HG03378 (cell line): ENCODE measurements at regions not wholly inside any gene's neighbourhood (a gene's known extent, or its start where the extent isn't known, plus 50 kb on each side); places are given as distances from the start of the nearest gene placed in this dataset.
"Not testable (repeated sequence)": the region's sequence is repeated elsewhere in the genome, so short reads cannot be mapped to it uniquely, and the experiment has no call there.

Experiments used
- ATAC-seq: cut with Tn5 transposase; IDR thresholded peaks from one replicate; pipeline ENCODE4 v1.9.1; 2021; ENCODE audit warnings: mild to moderate bottlenecking, moderate library complexity; ENCODE audit not compliant: unreplicated experiment

DNA sequence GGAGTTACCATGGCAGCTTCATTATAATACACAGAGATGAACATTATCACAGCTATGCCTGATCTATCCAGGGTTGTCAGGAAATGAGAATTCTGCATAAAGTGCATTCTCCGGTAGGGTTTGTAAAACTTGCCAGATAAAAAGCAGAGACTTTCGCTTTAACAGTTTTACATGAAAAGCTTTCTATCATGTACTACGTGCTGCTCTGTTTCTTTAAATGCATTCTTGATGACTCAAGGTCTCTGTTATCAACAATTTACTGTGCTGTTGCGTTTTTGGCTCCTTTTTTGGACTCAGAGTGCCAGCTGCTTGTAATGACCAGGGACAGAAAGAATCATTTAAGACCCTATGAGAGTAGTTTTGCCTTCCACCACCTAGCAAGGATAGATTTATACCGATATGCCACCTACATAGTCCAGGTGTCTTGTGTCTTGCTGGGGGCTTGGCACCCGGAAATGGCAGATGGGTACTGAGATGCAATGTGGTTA is 371.2 kb downstream of the BTG1 start:
- no peak for ATAC-seq

DNA sequence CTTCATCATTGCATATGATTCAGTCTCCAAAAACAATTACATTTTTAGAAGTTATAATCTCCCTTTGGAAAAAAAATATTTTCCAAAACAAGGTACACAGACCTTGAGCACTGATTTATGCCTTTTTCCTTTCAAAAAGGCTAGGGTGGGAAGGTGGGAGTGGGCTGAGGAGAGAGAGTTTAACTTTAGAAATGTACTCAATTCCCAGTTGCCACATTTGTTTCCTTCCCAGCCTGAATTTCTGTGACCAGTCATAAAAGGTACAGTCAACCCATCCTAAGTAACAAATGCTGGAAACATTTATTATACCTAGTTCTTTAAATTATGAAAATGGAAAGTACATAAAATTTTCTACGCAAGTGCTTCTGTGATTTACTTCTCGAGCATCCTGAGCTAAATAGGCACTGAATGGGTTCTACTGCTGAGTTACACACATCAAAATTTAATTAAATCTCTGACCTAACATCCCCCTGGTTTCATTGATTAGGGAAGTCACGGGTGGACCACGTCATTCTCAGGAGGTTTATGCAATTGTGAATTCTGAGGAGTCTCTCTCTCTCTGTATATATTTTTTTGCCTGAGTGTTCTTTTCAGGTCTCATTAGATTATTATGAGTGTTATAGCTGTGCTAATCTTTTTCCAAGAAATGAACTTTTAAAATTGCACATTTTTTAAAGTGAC is 371.8 kb downstream of the BTG1 start:
- ATAC-seq, result no peak

DNA sequence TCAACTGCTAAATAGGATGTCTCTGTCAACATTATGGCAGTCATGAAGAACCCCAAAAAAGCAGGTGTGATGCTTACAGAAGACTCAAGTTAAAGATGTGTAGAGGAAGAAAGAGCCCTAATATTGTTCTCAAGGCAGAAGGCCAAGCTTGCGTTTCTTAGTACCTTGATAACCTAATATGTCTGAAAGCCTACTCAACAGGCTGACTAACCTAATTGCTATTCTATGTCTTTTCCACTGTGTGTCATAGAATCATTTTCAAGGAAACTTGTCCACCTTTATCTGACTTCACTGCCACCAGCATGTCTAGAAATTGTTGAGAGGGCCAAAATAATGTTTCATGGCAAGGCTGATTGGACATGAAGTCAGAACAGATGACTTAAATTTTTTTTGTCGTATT is 373.2 kb downstream of the BTG1 start:
- ATAC-seq, result no peak

DNA sequence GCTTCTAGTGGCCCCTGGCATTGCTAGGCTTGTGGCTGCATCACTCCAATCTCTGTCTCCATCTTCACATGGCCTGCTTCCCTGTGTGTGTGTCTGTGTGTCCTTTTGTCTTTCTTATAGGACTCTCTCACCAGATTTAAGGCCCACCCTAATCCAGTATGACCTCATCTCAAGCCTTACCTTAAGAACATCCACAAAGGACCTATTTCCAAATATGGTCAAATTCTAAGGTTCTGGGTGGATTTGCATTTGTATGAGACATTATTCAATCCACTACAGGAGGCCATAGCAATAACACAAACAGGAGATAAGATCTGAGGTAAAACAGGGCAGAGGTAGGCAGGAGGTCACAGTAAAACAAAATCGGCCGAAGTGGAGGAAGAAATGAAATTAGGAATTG is 375.9 kb downstream of the BTG1 start:
- no peak for ATAC-seq

DNA sequence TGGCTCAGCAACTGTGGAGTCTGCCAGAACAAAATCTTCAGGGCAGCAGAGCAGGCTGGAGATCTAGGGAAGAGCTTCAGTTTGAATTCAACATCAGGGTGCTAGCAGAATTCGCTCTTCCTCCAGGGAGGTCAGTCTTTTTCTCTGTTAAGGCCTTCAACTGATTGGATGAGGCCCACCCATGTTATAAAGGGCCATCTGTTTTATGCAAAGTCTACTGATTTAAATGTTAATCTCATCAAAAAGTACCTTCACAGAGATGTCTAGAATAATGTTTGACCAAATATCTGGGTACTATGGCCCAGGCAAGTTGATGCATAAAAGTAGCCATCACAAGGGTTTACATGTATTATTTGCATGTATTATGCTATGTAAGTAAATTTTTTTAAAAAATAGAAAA is 378.4 kb downstream of the BTG1 start:
- ATAC-seq, result no peak

DNA sequence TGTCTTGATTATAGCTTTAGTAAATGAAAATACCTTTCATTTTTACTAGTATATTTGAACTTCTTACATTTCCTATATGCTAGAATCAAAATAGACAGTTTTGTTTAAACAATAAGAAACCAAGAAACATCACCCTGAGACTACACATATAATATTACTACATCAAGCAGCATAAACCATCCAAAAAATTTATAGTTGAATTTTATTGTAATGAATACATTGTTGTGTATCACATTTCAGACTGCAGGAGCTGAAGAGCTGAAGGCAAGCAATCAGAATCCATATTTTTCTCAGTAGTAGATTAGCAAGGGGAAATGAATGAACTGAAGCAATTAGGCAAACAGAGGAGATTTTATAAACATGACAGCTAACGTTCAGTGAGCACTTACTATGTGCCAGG is 379.2 kb downstream of the BTG1 start:
- ATAC-seq, result no peak

DNA sequence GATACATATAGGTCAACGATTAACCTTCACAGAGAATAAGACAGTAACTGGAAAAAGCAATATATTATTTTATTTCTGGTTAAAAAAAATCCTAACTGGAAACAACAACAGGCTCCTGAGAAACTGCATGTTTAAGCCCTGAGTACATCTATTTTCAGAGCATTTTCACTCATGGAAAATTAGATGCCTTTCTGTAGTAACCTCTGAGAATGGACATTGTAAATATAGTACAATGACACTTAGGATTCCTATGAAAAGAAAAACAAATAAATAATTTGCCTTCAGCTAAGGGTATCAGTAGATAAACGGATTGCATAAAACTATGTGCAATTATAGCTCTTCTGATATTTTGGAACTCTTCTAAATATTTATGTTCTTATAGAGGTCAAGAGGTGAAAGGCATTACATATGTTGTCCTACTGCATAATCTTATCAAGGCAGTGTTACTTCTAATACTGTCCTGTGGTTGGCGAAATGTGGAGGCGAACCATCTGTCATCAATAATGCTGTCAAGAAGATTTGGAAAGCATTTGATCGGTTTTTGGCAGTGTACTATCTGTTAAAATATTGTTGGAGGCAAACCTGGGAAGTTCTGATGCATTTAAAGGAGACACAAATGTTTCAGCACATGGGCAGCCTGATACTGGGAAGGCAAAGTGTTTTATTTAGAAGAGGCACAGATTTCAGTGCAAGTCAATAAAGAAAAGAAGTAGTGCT is 381.8 kb downstream of the BTG1 start:
- ATAC-seq, result no peak

DNA sequence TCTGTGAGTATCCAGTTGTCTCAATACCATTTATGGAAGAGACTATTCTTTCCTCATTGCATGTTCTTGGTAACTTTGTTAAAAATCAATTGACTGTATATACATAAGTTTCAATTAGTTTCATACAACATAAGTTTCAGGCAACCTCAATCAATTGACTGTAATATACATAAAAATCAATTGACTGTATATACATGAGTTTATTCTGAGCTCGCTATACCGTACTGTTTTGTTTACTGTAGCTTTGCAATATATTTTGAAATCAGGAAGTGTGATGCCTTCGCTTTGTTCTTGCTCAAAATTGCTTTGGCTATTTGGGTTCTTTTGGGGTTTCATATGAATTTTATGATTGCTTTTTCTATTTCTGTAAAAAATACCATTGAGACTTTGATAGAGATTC is 392.0 kb downstream of the BTG1 start:
- ATAC-seq, result no peak

DNA sequence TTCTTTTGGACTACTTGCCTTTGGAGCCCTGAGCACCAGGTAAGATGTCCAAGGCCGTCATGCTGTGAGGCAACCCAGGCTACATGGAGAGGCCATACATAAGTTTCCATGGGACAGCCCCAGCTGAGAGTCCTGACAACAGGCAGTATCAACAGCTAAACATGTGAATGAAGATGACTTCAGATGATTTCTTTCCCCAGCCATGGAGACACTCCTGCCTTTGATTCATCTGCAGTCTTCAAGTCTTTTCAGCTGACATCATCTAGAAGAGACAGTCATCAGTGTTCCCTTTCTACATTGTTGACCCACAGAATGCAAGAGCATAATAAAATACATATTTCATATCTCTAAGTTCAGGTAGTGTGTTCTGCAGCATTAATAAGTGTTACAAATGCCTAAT is 398.7 kb downstream of the BTG1 start:
- no peak for ATAC-seq

DNA sequence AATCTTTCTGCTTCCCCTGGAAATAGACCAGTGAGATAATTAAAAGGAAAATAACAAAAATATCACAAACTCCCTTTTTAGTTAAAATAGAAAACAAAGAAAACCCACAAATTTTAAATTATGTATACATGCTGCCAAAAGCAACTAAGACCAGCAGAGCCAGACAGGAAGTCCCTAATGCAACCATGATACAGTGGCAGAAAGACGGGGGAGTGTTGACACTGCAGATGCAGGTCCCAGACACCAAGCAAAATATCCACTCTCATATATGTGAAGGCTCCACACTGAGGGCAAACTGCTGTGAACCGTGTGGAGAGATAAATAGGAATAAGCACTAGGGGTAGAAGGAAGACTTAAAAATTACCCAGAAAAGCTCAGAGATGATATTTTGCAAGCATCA is 401.0 kb downstream of the BTG1 start:
- ATAC-seq, result no peak

DNA sequence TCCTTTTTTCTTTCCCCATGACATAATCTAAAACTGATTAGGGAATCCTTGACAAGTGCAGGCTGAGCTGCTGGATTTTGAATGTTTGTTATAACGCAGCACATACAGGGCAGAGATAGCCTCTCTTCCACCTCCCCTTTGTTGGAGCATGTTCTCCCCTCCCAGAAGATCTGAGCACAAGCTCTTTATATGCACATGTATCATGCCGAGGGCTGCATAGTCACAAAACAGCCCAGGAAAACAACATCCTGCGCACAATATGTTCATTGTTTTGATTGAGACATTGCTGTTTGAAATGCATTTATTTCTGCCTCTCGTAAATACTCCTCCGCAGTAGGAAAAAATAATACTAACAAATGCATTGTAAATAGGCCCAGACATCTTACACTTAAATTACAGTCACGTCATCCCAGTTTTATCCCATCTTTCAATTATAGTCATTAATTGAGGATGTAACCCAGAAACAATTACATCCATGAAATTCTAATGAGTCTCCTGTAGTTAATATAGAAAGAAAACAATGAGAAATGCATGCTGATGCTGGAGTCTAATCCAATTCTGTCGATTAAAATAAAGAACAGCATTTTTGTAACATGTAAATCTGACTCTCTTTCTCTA is 401.8 kb downstream of the BTG1 start:
- no peak for ATAC-seq

DNA sequence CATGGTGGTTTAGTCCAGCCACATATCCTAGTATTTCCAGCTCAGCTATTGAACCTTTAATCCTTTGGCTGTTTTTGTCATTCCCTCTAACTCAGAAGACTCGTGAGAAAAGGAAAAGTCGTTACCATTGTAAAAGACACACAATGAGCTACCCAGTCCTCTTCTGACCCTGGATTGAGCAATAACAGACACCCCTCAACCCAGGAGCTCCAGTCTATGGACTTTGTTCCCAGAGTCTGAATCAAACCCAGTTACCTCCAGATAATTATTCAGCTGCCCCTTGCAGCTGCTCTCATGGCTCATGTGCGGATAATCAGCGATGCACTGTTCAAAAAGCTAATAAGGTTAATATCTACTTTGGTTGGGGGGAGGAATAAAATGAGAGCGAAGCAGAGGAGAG is 402.4 kb downstream of the BTG1 start:
- no peak for ATAC-seq

DNA sequence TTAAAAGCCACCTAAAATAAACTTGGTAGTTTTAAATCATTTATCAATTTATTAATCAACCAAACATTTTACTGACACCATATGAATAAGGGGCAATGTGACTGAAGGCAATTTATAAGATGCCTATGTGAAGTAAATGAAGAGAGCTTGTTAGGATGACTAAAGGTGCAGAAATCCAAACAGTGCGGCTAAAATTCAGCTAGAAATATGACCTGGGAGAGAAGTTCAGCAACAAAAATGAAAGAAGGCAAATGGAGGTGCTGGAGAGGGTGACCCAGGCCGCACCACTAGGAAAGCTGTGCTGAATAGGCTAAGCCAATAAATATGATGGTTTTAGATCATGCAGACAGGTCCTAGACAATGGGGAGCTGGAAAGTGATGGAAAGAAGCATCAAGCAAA is 403.7 kb downstream of the BTG1 start:
- ATAC-seq, result no peak

DNA sequence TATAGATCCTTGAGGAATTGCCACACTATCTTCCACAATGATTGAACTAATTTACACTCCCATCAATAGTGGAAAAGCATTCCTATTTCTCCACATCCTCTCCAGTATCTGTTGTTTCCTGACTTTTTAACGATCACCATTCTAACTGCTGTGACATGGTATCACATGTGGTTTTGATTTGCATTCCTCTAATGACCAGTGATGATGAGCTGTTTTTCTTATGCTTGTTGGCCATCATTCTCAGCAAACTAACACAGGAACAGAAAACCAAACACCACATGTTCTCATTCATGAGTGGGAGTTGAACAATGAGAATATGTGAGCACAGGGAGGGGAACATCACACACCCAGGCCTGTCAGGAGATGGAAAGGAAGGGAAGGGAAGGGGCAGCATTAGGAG is 411.8 kb downstream of the BTG1 start:
- not testable (repeated sequence) for ATAC-seq

DNA sequence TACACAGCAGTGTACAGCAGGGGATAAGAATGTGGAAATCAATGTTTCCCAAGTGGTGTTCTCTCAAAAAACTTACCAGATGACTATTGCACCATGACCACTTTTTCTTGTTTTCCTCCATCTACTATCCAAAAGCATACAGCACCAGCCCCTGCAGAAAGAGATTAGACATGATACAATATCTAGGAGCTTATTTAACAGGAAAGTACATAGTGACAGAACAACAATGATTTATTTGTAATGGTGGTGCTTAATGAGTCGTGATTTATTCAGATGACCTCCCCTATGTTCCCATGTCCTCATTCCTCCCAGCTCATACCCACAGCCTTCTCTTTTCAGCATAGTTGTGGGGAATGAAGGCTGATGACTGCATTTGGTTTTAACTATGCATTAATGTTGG is 413.6 kb downstream of the BTG1 start:
- no peak for ATAC-seq

DNA sequence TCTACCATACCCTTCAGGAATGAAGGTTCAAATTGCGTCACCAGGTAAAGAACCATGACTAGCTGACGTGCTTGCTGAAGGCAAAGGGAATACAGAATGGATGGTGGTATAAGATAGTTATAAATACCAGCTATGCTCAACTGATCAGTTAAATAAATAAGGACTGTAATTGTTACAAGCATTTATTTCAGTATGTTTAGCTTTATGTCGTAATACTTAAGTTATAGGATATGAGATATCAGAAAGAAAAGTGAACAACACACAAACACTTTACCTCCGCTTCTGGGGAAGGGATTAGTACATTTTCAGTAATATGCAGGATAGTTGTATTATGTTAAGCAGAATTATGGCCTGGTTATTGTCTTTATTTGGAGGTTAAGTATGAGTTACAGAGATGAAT is 416.1 kb downstream of the BTG1 start:
- ATAC-seq, result no peak

DNA sequence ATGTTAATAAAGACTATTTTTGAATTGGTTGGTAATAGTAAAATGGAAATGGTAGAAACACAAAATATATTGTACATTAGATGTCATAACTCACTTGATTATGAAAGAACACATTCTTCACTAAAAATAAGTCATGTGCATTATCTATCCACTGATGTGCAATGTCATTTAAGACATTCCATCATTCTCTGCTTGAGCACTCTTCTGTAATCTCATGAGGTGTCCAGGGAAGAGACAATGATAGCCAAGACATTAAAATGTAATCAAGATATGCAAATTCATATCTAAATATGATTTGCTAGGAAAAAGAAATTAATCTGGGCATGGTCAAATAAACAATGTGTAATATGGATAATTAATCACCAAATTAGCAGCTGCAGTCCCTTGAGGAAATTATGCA is 422.5 kb downstream of the BTG1 start:
- ATAC-seq, result no peak

DNA sequence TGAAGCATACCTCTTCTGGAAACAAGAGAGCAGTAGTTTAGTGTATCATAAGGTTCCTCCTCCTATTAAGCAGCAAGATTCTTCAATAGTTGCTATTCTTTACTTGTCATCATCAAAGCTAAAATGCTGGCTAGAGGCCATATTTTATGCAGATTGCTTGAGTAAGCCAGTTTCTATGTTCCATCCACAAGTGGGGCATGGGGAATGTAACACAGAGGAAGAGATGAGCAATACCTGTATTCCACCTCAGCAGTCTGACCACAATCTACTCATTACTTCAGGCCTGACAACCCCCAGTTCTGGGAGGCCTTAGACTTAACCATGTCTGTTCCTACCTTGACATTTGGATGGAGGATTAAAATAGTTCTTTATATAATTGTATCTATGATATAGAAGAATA is 423.6 kb downstream of the BTG1 start:
- peak; percentile 61 for ATAC-seq

DNA sequence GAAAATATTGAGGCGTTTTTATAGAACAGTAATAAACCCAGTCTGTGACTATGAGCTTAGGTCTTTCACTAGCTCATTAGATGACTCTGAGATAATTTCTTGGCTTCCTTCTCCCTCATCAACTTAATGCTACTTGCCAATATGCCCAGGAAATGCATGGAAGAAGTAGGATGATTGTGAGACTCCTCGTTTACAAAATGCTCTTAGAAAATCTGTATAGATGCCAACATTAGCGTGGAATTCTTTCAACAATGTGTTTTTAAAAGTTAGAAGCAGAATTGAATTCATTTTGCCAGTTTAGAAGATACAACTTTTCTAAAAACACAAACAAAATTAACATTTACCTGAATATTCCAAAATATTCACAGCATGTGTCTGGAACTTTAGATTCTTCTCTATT is 424.6 kb downstream of the BTG1 start:
- ATAC-seq, result no peak

DNA sequence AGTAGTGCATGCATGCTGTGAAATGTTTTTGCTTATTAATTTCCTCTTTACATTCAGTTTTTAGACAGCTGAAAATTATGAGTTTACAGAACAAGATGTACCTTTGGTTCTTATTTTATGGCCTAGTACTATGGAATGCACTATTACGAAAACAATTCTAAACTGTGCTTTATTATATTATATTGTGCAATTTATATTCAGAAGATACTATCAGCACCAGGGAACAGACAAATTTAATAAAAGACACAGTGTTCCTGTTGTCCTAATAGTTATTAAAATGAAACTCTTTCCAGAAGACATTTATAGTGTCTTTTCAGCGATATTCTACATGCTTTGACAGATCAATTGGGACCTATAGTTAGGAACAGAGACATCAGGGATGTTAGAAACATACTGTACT is 427.3 kb downstream of the BTG1 start:
- ATAC-seq, result no peak

DNA sequence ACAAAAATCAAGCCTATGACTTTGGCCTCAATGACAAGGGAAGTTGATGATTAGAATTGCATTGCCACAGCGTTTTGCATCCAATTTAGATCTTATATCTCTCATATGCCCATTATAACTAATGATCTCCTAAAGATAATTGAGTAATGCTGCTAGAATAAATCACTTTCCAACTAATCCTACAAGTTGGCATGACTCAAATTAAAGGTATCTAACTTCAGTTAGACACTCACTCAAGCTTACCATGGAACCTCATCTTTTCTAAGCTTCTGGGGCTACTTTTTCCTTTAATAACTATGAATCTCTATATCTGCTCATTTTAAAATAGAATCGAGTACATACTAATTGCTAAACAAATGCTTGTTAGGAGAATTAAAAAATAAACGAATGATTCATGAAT is 427.8 kb downstream of the BTG1 start:
- no peak for ATAC-seq

DNA sequence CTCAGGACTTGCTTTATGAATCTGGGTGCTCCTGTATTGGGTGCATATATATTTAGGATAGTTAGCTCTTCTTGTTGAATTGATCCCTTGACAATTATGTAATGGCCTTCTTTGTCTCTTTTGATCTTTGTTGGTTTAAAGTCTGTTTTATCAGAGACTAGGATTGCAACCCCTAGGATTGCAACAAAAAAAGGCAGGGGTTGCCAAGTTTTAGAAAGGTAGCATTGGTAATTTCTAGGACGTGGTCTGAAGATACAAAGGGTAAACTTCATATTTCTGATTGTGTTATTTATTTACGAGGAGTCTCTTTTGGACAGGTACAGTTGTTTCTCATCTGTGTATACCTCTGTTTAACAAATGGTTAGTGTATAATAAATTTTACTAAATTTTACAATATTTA is 433.7 kb downstream of the BTG1 start:
- ATAC-seq, result not testable (repeated sequence)
